ENCODE measurements at regions not wholly inside any gene's neighbourhood (a gene's known extent, or its start where the extent isn't known, plus 50 kb on each side); places are given as distances from the start of the nearest gene placed in this dataset.

DNA sequence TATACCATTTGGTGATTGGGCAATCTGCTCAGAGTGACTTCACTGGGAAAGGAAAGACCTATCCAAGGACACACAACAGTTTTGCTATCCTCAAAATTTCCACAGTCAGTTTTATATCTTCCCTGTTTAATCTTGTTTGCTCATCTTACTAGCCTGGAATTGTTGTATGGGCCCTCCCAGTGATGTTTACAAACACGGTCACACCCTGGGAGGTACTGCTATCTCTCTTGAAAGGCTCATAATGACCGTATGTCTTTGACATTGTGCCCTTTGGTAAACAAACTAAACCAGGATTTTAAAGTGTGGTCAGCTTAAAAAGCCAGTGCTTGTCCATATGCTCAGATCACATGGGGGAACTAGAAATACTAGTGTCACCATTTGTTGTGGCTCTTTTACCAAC lies 277.0 kb downstream of the CDH2 start:
- DNase-seq (ENCODE audit: low read depth), result no peak

DNA sequence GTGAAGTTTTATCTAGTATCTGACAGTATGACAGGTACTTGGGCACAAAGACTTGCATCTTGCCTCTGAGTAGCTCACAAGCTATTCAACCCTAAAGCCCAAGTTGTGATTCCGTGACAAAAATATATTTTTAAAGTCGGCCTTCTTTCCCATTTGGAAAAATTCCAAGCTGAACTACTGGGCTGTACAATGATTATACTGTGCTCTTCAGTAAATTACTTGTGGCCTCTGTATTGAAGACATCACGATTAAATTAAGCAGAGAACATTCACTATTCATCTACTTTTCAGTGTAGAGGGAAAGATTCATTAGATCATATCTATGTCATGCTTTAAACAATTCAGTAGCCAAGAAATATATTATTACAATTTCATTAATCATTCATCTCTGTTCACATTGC lies 282.2 kb downstream of the CDH2 start:
- DNase-seq (ENCODE audit: low read depth), result no peak

DNA sequence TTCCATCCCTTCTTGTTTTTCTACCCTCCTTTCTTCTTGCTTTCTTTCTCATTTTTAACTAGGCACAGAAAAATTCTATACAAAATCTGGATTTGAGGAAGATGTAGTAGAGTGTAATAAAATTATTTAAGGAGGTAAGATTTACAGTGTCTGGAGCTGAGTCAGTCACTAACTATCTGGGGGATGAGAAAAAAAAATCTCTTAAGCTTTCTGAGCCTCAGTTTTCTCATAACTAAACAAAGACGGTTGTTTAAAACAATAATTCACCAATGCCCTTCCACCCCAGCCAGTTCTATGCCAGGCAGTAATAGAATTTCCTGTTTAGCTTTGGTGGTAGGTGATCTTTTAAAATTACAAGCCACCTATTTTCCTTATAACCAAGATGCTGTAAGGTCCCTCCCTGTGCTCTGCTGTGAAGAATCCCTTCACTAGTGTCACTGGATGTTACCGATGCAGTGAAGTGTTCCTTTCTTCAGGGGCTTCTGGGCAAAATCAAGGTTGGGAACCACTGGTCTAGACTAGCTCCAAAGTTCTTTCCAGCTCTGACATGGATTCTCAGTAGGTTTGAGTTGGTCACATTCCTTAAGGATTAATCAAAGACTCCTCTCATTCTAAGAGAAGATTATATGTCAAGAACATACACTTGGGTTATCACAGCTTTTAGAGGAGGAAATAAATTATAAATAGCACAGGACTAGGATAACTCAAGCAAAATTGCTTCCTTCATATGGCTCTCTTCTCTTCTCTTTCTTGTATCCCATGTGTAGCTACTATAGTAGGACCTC lies 289.0 kb downstream of the CDH2 start:
- no peak for DNase-seq (ENCODE audit: low read depth)

DNA sequence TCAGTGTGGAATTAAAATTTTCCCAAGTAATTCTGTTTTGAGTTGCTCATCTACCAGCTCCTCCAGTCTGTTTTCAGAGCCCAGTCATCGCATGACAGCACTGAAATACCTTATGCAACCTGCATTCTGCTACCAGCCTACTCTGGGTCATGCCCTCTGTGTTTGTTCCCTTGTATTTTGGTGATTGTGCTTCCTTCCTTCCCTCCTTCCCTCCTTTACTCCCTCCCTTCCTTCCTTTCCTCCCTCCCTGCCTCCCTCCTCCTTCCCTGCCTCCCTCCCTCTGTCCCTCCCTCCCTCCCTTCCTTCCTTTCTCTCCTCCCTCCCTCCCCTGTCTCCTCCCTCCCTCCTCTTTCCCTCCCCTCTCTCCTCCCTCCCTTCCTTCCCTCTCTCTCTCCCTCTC lies 289.6 kb downstream of the CDH2 start:
- no peak for DNase-seq (ENCODE audit: low read depth)

DNA sequence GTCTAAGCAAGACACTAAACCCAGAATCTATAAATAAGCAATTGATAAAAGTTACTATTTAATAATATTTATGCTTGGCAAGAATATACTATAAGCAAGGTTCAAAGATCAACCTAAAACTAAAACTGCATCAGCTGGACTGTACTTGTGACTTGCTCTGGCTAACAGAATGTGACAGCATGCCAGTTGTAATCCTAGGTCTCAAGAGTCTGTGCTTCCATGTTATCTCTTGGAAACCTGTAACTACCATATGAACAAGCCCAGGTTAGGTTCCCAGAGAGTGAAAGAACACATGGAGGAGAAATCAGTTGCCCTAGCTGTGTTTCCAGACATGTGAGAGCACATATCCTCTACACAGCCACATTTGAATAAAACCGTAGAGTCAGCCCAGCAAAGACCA lies 297.4 kb downstream of the CDH2 start:
- no peak for DNase-seq (ENCODE audit: low read depth)

DNA sequence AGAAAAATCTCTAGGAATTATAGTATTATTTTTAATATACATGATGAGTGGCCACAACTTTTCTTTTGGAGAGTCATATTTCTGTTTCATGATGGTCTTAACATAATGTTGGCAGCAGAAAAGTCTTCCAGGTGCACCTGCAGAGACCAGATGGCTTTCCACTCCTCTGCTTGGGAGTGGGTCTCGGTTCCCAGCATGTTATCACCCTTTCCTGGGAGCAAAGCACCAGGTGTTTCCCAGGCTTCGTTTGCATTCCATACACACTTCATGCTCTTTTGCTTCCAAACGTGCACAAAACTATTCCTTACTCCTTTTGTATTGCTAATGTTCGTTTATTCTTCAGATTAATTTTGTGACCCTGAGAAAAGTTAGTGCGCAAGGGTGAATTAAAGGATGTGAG lies 305.2 kb downstream of the CDH2 start:
- no peak for DNase-seq (ENCODE audit: low read depth)

DNA sequence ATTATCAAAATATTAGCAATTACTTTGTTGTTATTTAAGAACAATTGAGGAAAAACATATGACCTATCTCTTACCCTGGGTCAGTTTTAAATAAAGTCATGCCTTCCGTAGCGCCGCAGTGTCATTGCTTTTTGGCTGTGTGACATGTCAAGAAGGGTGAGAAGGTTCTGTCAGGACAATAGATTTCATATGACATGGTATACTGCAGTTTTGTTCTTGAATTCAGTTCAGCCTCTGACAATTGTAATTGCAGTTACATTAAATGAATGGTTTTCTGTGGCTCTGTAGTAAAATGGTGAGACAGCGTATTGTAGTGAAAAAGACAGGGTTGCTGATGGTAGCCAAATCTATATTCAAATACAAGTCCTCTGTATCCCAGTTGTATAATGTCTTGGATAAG lies 307.2 kb downstream of the CDH2 start:
- no peak for DNase-seq (ENCODE audit: low read depth)

DNA sequence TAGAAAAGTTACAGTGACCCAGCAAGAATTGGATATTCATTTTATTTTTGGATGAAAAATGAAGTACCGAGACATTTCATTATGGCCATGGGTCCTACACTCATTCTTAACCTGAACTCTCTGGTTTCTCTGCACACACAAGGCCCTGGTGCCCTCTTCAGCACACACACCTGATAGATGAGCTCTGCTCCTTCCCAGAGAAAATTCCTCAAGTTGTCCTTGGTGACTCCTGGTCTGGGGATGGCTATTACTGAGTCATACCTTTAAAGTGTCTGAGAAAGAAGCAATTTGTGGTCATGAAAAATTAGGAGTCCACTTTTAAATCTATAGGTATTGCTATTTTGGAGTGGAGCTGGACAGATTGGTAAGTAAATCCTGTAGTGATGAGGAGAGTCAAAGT lies 311.5 kb downstream of the CDH2 start:
- no peak for DNase-seq (ENCODE audit: low read depth)

DNA sequence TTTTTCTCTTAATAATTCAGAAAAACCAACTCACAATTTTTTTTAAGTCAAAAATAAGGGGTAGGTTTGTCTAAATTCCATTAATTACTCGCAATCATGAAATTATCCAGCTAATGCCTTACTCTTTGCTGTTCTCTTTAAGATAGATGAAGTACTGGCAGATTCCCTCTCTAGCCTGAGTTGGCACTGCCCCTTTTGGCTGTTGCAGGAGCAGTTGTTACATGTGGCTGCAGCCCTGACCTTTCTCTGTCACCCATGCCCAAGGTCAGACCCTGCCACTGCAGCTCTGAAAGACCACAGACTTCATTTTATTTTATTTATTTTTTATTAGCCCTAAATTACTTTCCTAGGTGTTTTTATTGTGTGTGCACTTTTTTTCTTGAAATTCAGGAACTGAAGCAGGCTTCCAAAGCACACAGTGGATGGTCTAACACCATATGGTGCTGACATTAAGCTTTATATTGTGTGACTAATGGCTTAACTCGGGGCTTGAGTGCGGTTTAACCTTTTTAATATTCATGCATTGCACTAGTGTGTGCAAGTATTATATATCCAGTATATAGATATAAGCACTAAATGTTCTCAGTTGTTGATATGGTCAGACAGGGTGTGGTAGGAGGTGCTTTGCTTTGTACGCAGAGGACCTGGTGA lies 313.0 kb downstream of the CDH2 start:
- DNase-seq (ENCODE audit: low read depth), result no peak

DNA sequence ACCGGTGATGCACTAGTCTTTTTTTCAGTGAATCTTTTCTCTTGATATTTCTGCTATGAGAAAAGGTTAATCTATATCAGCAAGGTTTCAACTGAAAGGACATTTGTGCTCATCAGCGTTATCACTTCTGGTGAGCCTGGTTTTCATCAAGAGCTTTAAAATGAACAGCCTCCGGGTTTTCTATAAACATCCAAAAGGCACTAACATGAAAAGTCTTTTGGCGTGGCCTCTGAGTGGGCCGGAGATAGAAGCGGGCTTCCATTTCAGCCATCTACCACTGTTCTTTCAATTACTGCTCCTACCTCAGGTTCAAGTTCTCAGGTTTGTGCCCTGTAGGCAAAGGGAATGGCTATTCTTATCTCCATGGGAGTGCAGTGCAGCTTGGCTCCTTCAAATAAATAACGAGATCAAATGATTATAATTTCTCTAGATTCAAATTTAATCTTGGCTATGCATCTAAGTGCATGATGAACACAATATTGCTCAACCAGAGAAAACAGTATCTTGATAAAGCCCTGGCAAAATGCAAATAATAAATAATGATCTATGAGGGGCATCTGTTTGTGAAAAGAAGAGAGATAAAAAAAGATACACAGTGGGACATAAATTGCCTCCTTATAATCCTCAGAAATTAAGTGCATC lies 314.8 kb downstream of the CDH2 start:
- DNase-seq (ENCODE audit: low read depth), result no peak

DNA sequence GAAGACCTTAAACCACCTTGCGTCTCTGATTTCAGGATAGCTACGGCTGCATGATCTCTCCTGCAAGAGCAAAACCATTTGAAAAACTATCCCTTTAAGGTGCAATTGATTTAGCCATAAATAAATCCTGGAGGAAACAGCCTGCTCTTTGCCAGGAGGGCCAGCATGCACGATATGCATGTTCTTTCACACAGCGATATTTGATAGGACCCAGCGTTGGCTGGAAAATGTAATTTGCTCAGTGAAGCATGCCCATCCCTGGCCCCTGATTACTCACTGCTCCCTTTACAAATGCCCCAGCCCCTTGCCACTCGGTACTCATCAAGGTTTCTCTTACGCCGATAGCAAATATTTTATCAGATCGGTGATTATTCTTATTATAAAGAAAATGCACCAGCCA lies 315.4 kb downstream of the CDH2 start:
- no peak for DNase-seq (ENCODE audit: low read depth)

DNA sequence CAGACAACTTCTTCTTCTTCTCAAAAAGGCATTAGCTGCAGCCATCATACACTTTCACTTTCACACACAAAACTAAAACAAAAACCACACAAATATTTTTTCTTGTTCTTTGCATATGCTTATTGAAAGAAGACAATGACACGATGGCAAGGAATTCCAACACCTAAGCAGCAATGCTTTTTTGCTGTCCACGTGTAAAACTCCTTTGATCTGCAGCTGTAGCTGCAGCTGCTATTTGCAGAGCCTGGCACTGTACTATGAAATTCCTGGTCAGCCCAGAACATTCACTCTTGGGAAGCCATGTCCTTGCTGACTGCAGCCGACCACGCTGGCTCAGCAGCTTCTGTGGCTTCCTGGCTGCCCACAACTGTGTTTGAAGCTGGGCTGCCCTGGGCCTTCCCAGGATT lies 316.2 kb downstream of the CDH2 start:
- DNase-seq (ENCODE audit: low read depth), result no peak

DNA sequence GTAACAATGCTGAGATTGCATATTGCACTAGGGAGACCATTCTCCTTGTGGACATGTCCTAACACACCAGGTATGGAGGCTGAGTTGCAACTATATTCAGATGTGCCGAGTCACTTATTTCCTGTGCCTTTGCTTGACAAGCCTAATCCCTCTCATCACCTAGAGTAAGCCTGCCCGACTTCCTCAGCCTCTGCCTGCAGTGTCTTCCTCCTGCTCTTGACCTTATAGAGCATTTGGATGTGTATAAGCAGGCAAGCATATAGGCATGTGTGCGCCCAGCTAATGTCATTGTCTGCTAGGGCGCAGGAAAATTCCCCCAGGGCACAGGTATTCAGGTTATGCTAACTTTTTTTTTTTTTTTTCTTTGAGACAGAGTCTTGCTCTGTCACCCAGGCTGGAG lies 316.9 kb downstream of the CDH2 start:
- no peak for DNase-seq (ENCODE audit: low read depth)

DNA sequence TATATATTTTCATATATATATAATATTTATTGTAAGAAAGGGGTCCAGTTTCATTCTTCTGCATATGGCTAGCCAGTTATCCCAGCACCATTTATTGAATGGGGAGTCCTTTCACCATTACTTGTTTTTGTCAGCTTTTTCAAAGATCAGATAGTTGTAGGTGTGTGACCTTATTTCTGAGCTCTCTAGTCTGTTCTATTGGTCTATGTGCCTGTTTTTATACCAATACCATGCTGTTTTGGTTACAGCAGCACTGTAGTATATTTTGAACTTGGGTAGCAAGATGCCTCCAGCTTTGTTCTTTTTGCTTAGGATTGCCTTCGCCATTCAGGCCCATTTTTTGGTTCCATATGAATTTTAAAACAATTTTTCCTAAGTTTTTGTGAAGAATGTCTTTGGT lies 320.1 kb downstream of the CDH2 start:
- no peak for DNase-seq (ENCODE audit: low read depth)

DNA sequence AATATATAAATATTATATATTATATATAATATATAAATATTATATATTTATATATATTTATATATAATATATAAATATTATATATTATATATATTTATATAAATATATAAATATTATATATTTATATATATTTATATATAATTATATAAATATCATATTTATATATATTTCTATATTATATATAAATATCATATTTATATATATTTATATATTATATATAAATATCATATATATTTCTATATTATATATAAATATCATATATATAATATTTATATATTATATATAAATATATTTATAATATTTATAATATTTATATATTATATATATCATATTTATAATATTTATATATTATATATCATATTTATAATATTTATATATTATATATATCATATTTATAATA lies 321.4 kb downstream of the CDH2 start:
- no peak for DNase-seq (ENCODE audit: low read depth)

DNA sequence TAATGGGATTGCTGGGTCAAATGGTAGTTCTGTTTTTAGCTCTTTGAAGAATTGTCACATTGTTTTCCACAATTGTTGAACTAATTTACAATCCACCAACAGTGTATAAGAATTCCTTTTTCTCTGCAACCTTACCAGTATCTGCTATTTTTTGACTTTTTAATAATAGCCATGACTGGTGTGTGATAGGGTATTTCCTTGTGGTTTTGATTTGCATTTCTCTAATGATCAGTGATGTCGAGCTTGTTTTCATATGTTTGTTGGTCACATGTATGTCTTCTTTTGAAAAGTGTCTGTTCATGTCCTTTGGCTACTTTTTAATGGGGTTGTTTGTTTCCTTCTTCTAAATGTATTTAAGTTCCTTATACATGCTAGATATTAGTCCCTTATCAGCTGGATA lies 322.3 kb downstream of the CDH2 start:
- DNase-seq (ENCODE audit: low read depth), result no peak

DNA sequence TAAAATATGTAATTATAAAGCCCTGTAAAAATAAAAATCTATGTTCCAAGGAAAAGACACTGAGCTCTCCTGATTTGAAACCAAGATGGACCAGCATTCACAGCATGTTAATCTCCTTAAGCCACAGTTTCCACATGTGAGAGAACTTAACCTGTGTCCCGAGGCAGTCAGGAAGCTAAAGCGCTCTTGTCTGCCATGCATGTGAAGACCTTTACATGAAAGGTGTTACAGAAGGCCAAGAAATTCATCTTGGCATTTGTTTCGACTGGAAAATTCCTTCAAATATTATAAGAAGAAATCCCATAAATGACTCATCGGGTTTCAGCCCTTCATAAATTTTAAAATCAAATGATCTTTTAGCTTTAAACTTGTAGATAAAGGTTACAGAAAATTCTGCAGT lies 328.6 kb downstream of the CDH2 start:
- no peak for DNase-seq (ENCODE audit: low read depth)

DNA sequence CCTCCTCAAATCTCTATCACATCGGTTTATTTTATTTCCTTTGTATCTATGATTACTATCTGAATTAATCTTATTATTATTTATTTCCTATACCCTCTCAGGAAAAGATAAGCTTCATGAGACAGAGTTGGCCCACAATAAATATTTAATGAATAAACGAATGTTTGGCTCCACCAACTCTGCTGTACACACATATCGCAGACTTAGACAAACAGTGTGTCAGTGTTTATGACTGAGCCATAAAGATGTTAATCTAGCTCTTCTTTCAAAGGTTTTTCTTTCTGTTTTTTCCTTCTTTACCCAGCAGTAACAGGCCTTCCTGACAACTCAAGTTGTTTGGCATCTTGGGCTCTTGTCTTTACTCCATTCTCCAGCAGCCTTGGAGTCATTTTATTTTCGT lies 329.5 kb downstream of the CDH2 start:
- DNase-seq (ENCODE audit: low read depth), result no peak

DNA sequence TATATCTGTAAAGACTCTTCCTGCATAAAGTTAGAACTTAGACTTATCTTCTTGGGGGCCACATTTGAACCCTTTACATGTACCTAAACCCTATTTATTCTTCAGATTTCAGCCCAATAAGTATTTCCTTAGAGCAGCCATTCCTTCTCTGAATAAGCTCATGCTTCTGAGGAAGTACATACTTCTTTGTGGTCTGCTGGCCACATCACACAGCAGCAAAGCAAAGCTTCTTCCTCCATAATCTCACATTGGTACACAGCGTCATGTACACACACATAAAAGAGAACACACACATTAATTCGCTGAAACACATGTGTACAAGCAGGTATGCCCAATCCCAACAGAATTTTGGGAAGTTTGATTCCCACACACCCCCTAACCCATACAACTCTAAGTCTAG lies 331.0 kb downstream of the CDH2 start:
- DNase-seq (ENCODE audit: low read depth), result no peak

DNA sequence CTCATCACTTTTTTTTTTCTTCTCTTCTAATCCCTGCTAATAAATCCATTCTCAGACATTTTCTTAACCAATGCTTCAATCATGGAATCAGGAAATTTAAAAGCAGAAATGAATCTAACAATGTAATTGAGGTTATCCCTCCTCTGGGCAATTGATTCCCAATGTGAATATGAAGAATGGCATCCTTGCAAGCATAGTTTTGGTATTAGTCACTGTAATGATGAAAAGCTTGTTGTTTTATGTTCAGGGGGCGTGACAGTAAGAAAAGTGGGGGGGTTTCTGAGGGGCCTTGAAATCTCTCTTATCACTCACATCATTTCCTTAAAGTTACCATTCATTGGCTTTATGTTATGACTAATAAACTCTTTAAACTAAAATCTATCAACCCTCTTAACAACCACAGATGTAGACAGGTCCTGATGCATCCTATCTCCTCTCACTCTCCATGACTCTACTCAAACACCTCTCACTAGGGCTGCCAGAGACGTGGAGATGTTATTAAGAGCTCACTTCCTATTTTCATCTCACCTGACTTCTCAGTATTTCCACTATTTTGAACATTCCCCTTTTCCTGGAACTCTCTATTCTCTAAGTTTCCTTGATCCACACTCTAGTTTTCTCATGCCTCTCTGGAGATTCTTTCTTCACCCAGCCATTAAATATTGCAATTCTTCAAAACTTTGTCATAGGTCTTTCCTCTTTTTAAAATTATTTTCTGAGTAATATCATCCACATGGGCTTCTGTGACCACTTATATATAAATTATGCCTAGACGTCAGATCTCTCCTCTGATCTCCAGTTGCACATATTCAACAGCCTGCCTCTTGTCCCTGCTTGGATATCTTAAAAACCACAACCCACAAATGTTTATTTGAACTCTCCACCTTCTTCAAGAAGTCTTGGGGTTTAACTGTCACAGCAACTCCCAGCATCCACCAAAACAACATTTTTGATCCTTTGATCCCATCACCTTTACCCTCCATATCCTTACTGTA lies 332.9 kb downstream of the CDH2 start:
- DNase-seq (ENCODE audit: low read depth), result no peak

DNA sequence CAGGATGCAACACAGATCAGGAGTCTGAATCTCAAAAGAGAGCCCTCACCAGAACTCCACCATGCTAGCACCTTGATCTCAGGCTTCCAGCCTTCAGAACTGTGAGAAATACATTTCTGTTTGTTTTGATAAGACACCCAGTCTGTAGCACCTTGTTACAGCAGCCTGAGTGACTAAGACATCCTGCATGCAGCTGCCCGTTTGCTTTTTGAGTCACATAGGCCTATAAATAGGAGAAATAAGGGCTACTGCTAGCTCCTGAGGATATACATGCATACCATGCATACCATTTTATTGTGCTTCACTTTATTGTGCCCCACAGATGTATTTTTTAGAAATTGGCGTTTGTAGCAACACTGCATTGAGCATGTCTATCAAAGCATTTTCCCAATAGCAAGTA lies 337.8 kb downstream of the CDH2 start:
- no peak for DNase-seq (ENCODE audit: low read depth)

DNA sequence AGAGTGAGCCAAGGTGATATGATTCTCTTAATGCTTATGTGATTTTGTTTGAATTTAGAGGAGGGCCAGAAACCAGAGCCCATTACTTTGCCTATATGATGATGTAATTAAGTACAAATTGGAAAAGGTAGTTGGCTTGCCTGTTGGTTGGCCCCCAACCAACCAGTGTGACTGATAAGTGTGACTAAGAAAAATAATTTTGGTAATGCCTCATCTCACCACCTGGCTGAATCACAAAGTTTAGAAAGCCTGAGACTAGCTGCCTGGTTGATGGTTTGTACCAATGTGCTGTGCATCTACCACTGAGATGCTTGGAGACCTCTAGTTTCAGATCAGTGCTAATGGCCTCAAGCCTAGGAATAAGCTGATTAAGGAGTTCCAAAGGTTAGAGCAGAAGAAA lies 338.7 kb downstream of the CDH2 start:
- DNase-seq (ENCODE audit: low read depth), result no peak

All from fibroblast of the conjunctiva (primary cell).